ENCODE measurements at regions not wholly inside any gene's neighbourhood (a gene's known extent, or its start where the extent isn't known, plus 50 kb on each side); places are given as distances from the start of the nearest gene placed in this dataset.

DNA sequence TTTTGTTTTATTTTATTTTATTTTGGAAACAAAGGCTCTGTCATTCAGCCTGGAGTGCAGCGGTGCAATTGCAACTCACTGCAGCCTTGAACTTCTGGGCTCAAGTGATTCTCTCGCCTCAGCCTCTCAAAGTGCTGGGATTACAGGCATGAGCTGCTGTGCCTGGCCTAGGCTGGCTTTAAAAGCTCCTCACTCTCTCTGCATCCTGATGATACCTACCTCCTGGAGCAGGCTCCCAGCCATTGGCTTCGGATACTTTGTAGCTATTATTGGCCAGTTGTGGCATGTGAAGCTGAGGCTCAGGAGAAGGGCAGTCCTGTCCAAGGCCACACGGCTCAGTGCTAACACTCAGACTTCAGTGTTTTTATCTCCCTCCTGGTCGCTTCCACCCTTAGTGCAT lies 158.0 kb downstream of the SEC14L1 start:
- no peak for TF ChIP-seq CTCF (IDR thresholded peaks at IDR 0.05; ENCODE audit: insufficient read depth, low read length, poor library complexity, severe bottlenecking)
- TF ChIP-seq EZH2phosphoT487 (conservative IDR thresholded peaks at IDR 0.05; ENCODE audit: low read length), result no peak
